Forelimb muscle (tissue), 1 donor: ENCODE measurements at regions not wholly inside any gene's neighbourhood (a gene's known extent, or its start where the extent isn't known, plus 50 kb on each side); places are given as distances from the start of the nearest gene placed in this dataset.
"Not testable (repeated sequence)": the region's sequence is repeated elsewhere in the genome, so short reads cannot be mapped to it uniquely, and the experiment has no call there.

Source experiments
- DNase-seq: peaks from one replicate; pipeline ENCODE4 v3.0.0-alpha.2; 2013; ENCODE audit warnings: low read depth

GRCh38 chrX:138018145-138018799 lies 452.3 kb downstream of the ZIC3 start:
- DNase-seq, result no peak

GRCh38 chrX:138020941-138021340 lies 455.0 kb downstream of the ZIC3 start:
- no peak for DNase-seq

GRCh38 chrX:138026211-138026610 lies 460.3 kb downstream of the ZIC3 start:
- no peak for DNase-seq

- no peak for DNase-seq
Measured at GRCh38 chrX:138031715-138032114, 465.8 kb downstream of the ZIC3 start.

GRCh38 chrX:138034136-138034535 lies 468.2 kb downstream of the ZIC3 start:
- DNase-seq, result no peak

- no peak for DNase-seq
Measured at GRCh38 chrX:138037548-138037947, 471.6 kb downstream of the ZIC3 start.

- no peak for DNase-seq
Measured at GRCh38 chrX:138057883-138058282, 492.0 kb downstream of the ZIC3 start.

- DNase-seq, result no peak
Measured at GRCh38 chrX:138058931-138059330, 493.0 kb downstream of the ZIC3 start.

- DNase-seq, result no peak
Measured at GRCh38 chrX:138067415-138067814, 501.5 kb downstream of the ZIC3 start.

- no peak for DNase-seq
Measured at GRCh38 chrX:138073626-138074025, 507.7 kb downstream of the ZIC3 start.

- no peak for DNase-seq
Measured at GRCh38 chrX:138082251-138082650, 516.3 kb downstream of the ZIC3 start.

- no peak for DNase-seq
Measured at GRCh38 chrX:138082896-138083295, 517.0 kb downstream of the ZIC3 start.

- not testable (repeated sequence) for DNase-seq
Measured at GRCh38 chrX:138110910-138111309, 545.0 kb downstream of the ZIC3 start.

- DNase-seq, result no peak
Measured at GRCh38 chrX:138127314-138127713, 561.4 kb downstream of the ZIC3 start.

- DNase-seq, result no peak
Measured at GRCh38 chrX:138128027-138128671, 562.2 kb downstream of the ZIC3 start.

- DNase-seq, result no peak
Measured at GRCh38 chrX:138150709-138151108, 560.8 kb downstream of the FGF13 start.

- no peak for DNase-seq
Measured at GRCh38 chrX:138157850-138158249, 553.7 kb downstream of the FGF13 start.

GRCh38 chrX:138191998-138192397 lies 519.5 kb downstream of the FGF13 start:
- DNase-seq, result no peak

- no peak for DNase-seq
Measured at GRCh38 chrX:138229718-138230117, 481.8 kb downstream of the FGF13 start.

GRCh38 chrX:138240266-138240665 lies 471.3 kb downstream of the FGF13 start:
- no peak for DNase-seq

- no peak for DNase-seq
Measured at GRCh38 chrX:138254001-138254400, 457.5 kb downstream of the FGF13 start.

GRCh38 chrX:138255373-138255772 lies 456.1 kb downstream of the FGF13 start:
- DNase-seq, result no peak

- DNase-seq, result not testable (repeated sequence)
Measured at GRCh38 chrX:138264095-138264494, 447.4 kb downstream of the FGF13 start.

GRCh38 chrX:138270931-138271330 lies 440.6 kb downstream of the FGF13 start:
- DNase-seq, result no peak
